MM.1S (cell line): ENCODE measurements at regions not wholly inside any gene's neighbourhood (a gene's known extent, or its start where the extent isn't known, plus 50 kb on each side); places are given as distances from the start of the nearest gene placed in this dataset.

Source experiments
- DNase-seq: peaks from one replicate; pipeline ENCODE4 v3.0.0-alpha.2; 2015
- H2AFZ ChIP-seq: fragments of 300-600 bp; sonication (generic); 2 replicates; pipeline ENCODE4 v1.6.0; 2016; ENCODE audit warnings: antibody characterized with exemption, low read length
- H3F3A ChIP-seq: fragments of 300-600 bp; sonication (generic); 2 replicates; pipeline ENCODE4 v1.6.1; 2016; ENCODE audit warnings: mild to moderate bottlenecking, antibody characterized with exemption, low read length, moderate library complexity, mixed read lengths; ENCODE audit not compliant: insufficient read depth
- H3K27ac ChIP-seq: fragments of 300-600 bp; sonication (generic); 2 replicates; pipeline ENCODE4 v1.5.1; 2016; ENCODE audit warnings: mild to moderate bottlenecking, low read length
- H3K27me3 ChIP-seq: fragments of 300-600 bp; sonication (generic); replicated peaks from 2 replicates; pipeline ENCODE4 v1.6.0; 2016; ENCODE audit warnings: low read length; ENCODE audit not compliant: insufficient read depth
- H3K36me3 ChIP-seq: fragments of 300-600 bp; sonication (generic); replicated peaks from 2 replicates; pipeline ENCODE4 v1.6.1; 2016; ENCODE audit warnings: mild to moderate bottlenecking, low read length, mixed read lengths; ENCODE audit not compliant: insufficient read depth
- H3K4me1 ChIP-seq: fragments of 300-600 bp; sonication (generic); 2 replicates; pipeline ENCODE4 v1.6.1; 2016; ENCODE audit warnings: low read length, mixed read lengths
- H3K4me2 ChIP-seq: fragments of 300-600 bp; sonication (generic); 2 replicates; pipeline ENCODE4 v1.6.0; 2016; ENCODE audit warnings: low read depth, low read length
- H3K4me3 ChIP-seq: fragments of 300-600 bp; sonication (generic); 2 replicates; pipeline ENCODE4 v1.5.1; 2016; ENCODE audit warnings: low read length, mixed read lengths
- H3K79me2 ChIP-seq: fragments of 300-600 bp; sonication (generic); 2 replicates; pipeline ENCODE4 v1.6.1; 2016; ENCODE audit warnings: mixed run types, low read length, mixed read lengths
- H3K9ac ChIP-seq: fragments of 300-600 bp; sonication (generic); 2 replicates; pipeline ENCODE4 v1.6.1; 2016; ENCODE audit warnings: low read length, mixed read lengths
- H3K9me2 ChIP-seq: fragments of 300-600 bp; sonication (generic); replicated peaks from 2 replicates; pipeline ENCODE4 v1.6.1; 2016; ENCODE audit warnings: mild to moderate bottlenecking, low read length, mixed read lengths; ENCODE audit not compliant: insufficient read depth
- H3K9me3 ChIP-seq: fragments of 300-600 bp; sonication (generic); replicated peaks from 2 replicates; pipeline ENCODE4 v1.6.1; 2016; ENCODE audit warnings: mild to moderate bottlenecking, low read length, mixed read lengths; ENCODE audit not compliant: insufficient read depth
- H4K20me1 ChIP-seq: fragments of 300-600 bp; sonication (generic); 2 replicates; pipeline ENCODE4 v1.6.1; 2016; ENCODE audit warnings: mild to moderate bottlenecking, low read length, moderate library complexity, mixed read lengths; ENCODE audit not compliant: insufficient read depth
- CTCF ChIP-seq: fragments of 300-600 bp; sonication (generic); IDR thresholded peaks from 2 replicates; pipeline ENCODE4 v1.5.1; 2016; ENCODE audit warnings: antibody characterized with exemption, low read length, mixed read lengths
- EZH2 ChIP-seq: fragments of 300-600 bp; sonication (generic); optimal IDR thresholded peaks from 2 replicates; pipeline ENCODE3; 2017; ENCODE audit warnings: low read depth, mild to moderate bottlenecking, antibody characterized with exemption, low read length, mixed read lengths
- EZH2phosphoT487 ChIP-seq: fragments of 300-600 bp; sonication (generic); IDR thresholded peaks from 2 replicates; pipeline ENCODE4 v1.6.1; 2018; ENCODE audit warnings: antibody characterized with exemption, low read length

- no peak overlapping the region for H3K9ac ChIP-seq
Measured at GRCh38 chr18:76553715-76554546, 58.9 kb upstream of the ZNF516 start.

GRCh38 chr18:76548541-76548940 lies 53.5 kb upstream of the ZNF516 start:
- no peaks in the 10 kb centered on the region for H3F3A ChIP-seq

More at GRCh38 chr18:76553715-76554546, 58.9 kb upstream of the ZNF516 start:
- no peaks in the 10 kb centered on the region for H4K20me1 ChIP-seq
- H3K79me2 ChIP-seq, result no peaks in the 10 kb centered on the region
- H3K4me2 ChIP-seq, result no peak overlapping the region
- no peaks in the 10 kb centered on the region for H3K9me2 ChIP-seq
- no peaks in the 10 kb centered on the region for H3F3A ChIP-seq
- no peaks in the 10 kb centered on the region for H3K36me3 ChIP-seq
- no peak overlapping the region for H3K4me3 ChIP-seq
- no peaks in the 10 kb centered on the region for H3K4me1 ChIP-seq
- no peak for DNase-seq
- no peak overlapping the region for H2AFZ ChIP-seq
- no peaks in the 10 kb centered on the region for H3K27me3 ChIP-seq
- H3K27ac ChIP-seq, result no peak overlapping the region
- TF ChIP-seq CTCF (no peak), EZH2 (no peak), EZH2phosphoT487 (no peak)
- no peaks in the 10 kb centered on the region for H3K9me3 ChIP-seq

GRCh38 chr18:76547296-76547695 lies 52.3 kb upstream of the ZNF516 start:
- Histone ChIP-seq H3K27ac (no peak overlapping the region), H3K27me3 (no peaks in the 10 kb centered on the region)

More at GRCh38 chr18:76548541-76548940, 53.5 kb upstream of the ZNF516 start:
- TF ChIP-seq CTCF, result no peak
- no peak for TF ChIP-seq EZH2phosphoT487
- no peak for TF ChIP-seq EZH2
- Histone ChIP-seq H3K9me3 (no peaks in the 10 kb centered on the region), H3K9me2 (no peaks in the 10 kb centered on the region), H3K79me2 (no peaks in the 10 kb centered on the region), H3K36me3 (no peaks in the 10 kb centered on the region), H3K4me1 (no peaks in the 10 kb centered on the region), H4K20me1 (no peaks in the 10 kb centered on the region), H3K4me3 (no peak overlapping the region), H3K4me2 (no peak overlapping the region), H2AFZ (no peak overlapping the region), H3K27me3 (no peaks in the 10 kb centered on the region), H3K9ac (no peak overlapping the region), H3K27ac (no peak overlapping the region)
- DNase-seq, result no peak

More at GRCh38 chr18:76547296-76547695, 52.3 kb upstream of the ZNF516 start:
- Histone ChIP-seq H2AFZ (no peak overlapping the region), H3K9me3 (no peaks in the 10 kb centered on the region), H4K20me1 (no peaks in the 10 kb centered on the region), H3K4me2 (no peak overlapping the region), H3K4me1 (no peaks in the 10 kb centered on the region), H3F3A (no peaks in the 10 kb centered on the region), H3K9ac (no peak overlapping the region), H3K9me2 (no peaks in the 10 kb centered on the region), H3K4me3 (no peak overlapping the region), H3K36me3 (no peaks in the 10 kb centered on the region), H3K79me2 (no peaks in the 10 kb centered on the region)
- DNase-seq, result no peak
- no peak for TF ChIP-seq CTCF
- TF ChIP-seq EZH2, result no peak
- TF ChIP-seq EZH2phosphoT487, result no peak
